HG03064 (cell line): ENCODE measurements at regions not wholly inside any gene's neighbourhood (a gene's known extent, or its start where the extent isn't known, plus 50 kb on each side); places are given as distances from the start of the nearest gene placed in this dataset.

Experiments
- ATAC-seq: cut with Tn5 transposase; IDR thresholded peaks from one replicate; pipeline ENCODE4 v1.9.1; 2021; ENCODE audit warnings: low read depth; ENCODE audit not compliant: unreplicated experiment

DNA sequence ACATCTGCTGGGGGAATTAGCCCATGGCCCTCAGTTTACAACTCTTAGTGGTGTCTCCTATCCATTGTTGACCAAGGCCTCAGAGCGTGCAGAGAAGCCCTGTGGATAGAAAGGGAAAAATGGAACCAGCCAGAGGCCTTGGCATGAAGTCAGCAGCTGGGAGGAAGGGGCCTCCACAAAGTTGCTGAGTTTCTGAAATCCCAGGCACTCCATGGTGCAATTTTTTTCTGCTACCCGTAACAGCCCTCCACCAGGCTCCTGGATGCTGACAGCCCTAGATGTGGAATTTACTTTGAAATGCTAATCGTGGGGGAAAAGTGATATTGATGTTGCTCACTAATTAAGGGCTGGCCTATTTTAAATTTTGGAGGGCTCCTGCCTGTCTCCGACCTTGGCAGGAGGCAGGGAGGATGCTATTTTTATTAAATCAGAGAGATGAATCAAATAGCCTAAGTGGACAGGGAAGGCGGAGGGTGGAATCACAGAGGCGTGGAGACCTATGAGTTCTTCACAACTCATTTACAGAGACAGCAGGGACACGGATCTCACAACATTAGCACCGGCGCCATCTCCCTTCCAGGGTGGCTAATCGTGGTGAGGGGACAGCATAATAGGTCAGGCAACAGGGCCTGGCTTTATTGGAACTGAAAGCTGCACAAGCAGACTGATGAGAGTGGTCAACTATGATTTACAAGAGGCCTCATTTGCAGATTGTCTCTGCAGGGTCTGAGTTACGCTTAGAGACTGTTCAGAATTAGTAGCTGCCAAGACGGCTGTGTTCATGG lies 99.8 kb upstream of the WSCD2 start:
- ATAC-seq: no peak

GRCh38 chr12:108033090-108033489 lies 96.0 kb upstream of the WSCD2 start:
- ATAC-seq: no peak

GRCh38 chr12:108035372-108035771 lies 93.7 kb upstream of the WSCD2 start:
- no peak for ATAC-seq

GRCh38 chr12:108037960-108038359 lies 91.1 kb upstream of the WSCD2 start:
- ATAC-seq: no peak

DNA sequence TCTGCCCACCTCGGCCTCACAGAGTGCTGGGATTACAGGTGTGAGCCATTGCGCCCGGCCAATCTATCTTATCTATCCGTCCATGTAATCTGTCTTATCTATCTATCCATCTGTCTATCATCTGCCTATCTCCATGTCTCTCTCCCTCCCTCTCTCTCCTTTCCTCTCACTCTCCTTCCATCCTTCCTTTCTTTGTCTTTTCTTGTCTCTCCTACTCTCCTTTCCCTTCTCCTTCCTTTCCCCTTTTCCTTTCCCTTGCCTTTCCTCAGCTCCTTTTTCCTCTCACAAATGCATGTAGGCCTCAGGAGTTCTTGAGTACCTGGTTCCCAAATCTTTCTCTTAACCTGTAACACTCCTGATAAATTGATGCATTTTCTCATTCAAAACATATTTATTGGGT lies 89.3 kb upstream of the WSCD2 start:
- no peak for ATAC-seq

DNA sequence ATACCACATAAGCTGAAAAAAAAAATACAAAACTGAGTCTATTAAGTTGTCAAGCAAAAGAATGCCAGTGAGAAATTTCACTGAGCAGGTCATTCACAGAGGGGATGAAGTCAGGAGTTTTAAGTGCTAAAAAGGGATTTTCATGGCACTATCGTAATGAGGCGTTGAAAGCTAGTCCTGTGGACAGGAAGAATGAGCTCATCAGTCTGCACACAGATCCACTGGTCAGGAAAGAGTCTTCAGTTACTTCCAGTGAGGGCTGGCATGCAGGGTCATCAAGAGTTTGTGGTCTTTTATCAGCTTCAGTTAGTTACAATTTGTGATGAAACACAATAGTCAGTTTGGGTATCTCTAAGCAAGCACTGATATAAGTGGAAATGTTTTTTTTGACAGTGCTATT lies 88.1 kb upstream of the WSCD2 start:
- no peak for ATAC-seq

DNA sequence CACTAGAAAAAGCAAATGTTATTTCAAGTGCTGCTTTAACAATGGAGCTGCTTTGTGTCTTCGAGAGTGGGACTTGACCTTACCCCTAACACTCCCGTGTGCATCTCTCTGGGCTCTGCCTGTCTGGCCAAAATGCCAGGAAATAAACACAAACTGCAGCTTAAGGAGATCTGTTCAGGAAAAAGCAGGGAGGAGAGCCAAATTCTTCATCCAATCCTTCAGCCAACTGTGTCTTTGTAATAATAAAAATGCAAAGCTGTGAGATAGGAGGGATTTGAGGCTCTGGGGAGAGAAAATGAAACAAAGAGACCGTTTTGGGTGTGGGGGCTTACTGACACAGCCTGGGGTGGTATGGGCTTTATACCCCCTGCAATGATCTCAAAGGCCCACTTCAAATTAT lies 85.8 kb upstream of the WSCD2 start:
- ATAC-seq: no peak

DNA sequence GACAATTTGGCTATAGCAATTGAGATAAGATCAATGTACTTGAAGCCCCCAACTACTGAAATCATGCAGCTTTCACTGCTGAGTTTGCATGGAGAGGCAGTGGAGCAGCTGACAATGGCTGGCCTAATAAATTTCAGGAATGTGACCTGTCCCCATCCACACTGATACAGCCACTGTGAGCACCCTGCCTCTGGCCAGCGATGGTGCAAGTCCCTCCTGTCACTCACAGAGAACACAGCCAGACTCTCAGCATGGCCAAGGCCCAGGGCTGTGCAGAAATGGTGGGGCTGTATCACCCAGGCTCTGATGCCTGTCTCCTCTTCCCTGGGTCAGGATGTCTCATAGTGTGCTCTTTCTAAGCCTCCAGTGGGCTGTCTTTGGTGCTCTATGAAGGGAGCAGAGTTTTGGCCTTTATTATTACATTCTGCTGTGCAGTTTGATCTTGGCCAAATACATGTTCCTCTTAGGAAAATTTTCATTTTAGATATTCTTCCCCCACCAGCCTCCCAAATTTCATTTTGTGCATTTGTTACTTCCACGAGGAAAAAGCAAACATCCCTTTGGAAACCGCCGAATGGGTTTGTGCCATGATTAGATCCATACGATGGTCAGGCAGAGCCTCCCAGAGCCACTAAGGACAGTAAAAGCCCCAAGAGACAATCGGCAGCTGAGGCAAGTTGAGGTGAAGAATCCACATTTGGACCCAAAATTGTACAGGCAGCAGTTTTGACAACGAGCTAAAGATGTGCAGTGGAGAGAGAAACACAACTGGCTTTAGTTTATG lies 85.1 kb upstream of the WSCD2 start:
- no peak for ATAC-seq

GRCh38 chr12:108046135-108046534 lies 83.0 kb upstream of the WSCD2 start:
- ATAC-seq: no peak

DNA sequence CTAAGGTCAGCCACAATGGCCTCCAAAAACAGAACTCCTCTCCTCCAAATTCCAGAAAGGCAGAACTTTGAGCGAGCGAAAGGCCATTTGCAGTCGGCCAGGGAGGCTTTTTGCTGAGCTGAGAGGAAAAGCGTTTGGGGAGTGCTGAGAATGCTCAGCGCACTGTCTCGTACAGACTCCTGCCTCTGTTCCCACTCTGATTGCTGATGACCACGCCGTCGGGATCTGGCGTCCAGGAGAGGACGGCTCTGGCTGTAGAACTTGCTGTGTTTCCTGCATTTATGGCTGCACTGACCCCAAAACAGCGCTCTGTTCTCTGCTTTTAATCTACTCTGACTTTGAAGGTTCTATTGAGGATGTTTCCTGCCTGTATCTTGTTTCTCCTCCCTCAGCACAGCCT lies 82.4 kb upstream of the WSCD2 start:
- ATAC-seq: no peak

DNA sequence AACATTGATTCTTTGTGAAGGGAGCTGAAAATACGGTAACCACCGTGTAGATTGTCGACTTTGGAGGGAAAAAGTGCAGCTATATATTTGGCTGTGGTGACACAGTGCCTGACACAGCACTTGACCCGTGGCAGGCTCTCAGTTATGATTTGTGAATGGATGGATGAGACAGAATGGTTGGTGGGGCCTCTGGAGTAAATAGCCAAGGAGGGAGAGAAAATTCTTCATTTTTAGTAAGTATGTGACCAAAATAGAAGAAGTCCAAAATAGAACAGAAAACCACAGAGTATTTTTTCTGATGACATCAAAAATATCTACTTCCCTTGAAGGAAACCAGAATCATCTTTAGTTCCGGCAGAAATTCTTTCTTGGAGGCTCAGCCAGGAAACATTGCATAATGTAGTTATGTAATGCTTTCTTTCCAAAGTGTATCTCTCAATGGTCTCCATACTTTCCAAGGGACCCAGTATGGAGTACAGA lies 82.0 kb upstream of the WSCD2 start:
- ATAC-seq: no peak

- no peak for ATAC-seq
These were observed 80.4 kb upstream of the WSCD2 start for GRCh38 chr12:108048686-108049085.

DNA sequence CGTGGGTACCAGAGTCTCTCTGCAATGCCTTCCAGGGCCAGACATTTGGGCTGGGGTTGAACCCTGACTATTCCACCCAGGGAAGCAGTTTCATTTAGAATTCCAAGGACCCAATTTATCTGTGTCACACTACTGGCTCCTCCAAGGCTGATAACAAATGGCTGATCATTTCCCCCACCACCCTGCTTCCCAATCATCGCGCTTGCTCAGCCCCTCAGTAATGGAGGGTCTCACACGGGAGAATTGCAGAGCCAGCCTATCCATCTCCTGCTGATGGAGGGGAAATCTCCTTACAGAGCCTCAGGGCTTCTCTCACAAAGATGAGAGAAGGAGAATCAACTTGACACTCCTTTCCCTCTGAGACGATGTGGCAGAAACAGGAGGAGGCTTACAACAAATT lies 78.4 kb upstream of the WSCD2 start:
- ATAC-seq: no peak

- no peak for ATAC-seq
These were observed 76.8 kb upstream of the WSCD2 start for GRCh38 chr12:108052260-108052659.

DNA sequence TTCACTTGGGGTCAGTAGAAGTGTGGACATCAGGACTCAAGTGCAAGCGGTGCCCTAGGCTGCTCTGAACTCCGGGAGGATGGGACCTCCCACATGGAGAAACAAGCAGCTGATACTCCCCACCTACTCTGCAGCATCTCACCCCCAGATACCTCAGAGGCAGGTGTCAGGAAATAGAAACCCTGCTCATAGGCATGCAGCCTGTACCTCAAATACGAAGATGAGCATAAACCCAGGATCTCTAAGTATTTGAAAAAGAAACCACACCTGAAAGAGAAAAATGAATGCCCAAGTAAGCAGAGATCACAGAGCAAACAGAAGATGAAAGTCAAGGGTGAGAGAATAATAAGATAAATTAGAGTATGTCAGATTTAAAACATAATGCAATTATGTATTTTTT lies 75.6 kb upstream of the WSCD2 start:
- ATAC-seq: no peak

GRCh38 chr12:108054496-108054895 lies 74.6 kb upstream of the WSCD2 start:
- ATAC-seq: no peak

- ATAC-seq: no peak
These were observed 73.9 kb upstream of the WSCD2 start for GRCh38 chr12:108055141-108055540.

DNA sequence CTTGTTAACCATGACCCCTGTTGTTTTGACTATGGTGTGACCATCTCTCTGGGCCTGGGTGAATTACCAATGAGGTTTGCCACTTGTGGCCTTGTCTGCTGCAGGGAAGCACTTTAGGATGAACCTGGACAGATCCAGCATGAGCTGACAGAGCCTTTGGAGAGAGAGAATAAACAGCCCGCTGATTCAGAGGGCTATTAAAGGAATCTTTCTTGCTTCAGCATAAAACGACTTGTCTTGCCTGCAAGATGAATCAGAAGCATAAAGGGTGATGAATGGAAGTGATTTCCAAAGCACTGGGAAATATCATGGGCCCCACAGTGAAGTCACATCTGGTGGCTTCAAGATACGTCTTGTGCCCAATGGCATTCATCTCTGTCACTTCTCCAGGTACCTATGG lies 69.0 kb upstream of the WSCD2 start:
- ATAC-seq: no peak

- no peak for ATAC-seq
These were observed 68.2 kb upstream of the WSCD2 start for GRCh38 chr12:108060903-108061302.

GRCh38 chr12:108063192-108063591 lies 65.9 kb upstream of the WSCD2 start:
- no peak for ATAC-seq

- no peak for ATAC-seq
These were observed 64.0 kb upstream of the WSCD2 start for GRCh38 chr12:108065069-108065468.
